ENCODE measurements at regions not wholly inside any gene's neighbourhood (a gene's known extent, or its start where the extent isn't known, plus 50 kb on each side); places are given as distances from the start of the nearest gene placed in this dataset.

DNA sequence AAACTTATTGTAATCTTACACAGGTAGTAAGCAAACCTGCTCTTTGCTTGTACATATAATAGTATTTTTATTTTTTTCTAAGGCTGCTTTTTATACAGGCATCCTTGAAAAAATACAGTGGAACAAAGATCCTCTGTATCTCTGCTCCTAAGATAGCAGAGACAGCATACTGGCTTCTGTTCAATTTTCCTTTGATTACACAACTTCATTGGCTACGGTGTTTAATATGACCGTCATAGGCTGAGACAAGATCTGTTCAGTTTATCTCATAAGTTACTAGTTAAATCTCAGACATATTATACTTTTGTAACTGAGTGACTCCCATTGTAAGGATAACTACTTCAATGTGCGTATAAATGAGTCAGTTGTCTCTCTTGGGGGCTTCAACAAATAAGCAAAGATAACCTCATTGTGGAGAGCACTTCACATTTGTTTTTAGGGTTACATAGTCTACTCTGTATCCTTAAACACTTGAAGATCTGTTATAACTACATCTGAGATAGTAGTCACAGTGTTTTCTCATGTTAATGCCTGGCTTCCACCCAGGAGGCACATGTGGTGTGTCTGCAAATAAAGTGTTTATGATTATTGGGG, 166.1 kb downstream of the KDM5D start:
- no peaks in the 10 kb centered on the region for H3K27me3 ChIP-seq (replicated peaks; ENCODE audit: insufficient read depth)
- TF ChIP-seq POLR2A (IDR thresholded peaks at IDR 0.05) (no peak), POLR2AphosphoS5 (IDR thresholded peaks at IDR 0.05) (no peak), CTCF (IDR thresholded peaks at IDR 0.05) (no peak)
- H3K9me3 ChIP-seq = no peaks in the 10 kb centered on the region
- H3K4me3 ChIP-seq = no peak overlapping the region
- WGBS = 23% methylated on average over 3 of the region's 3 CpGs
- DNase-seq (ENCODE audit: low spot score) = peak; percentile 8
- intact Hi-C loops (cut with DNase I) = no loop called here
- H3K4me1 ChIP-seq (replicated peaks) = no peaks in the 10 kb centered on the region
- no peak overlapping the region for H3K27ac ChIP-seq
- H3K36me3 ChIP-seq = no peaks in the 10 kb centered on the region

DNA sequence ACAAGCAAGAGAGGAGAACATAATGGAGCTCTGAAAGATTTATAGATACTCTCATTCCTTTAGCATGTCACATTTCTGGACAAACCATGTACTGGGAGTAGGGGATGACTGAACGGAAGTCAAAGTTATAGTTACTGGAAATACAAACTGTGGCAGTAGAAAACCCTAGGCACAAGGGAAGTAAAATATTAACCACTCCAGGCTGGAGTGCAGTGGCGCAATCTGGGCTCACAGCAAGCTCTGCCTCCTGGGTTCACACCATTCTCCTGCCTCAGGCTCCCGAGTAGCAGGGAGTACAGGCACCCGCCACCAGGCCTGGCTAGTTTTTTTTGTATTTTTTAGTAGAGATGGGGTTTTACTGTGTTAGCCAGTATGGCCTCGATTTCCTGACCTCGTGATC, 167.3 kb downstream of the KDM5D start:
- 84% methylated on average over 6 of the region's 6 CpGs for WGBS
- intact Hi-C loops (cut with DNase I) = no loop called here
- H3K9me3 ChIP-seq = no peaks in the 10 kb centered on the region

GRCh38 chrY:19574939-19575338, 169.6 kb downstream of the KDM5D start:
- intact Hi-C loops (cut with DNase I) = no loop called here
- H3K9me3 ChIP-seq = no peaks in the 10 kb centered on the region
- no peaks in the 10 kb centered on the region for H3K27me3 ChIP-seq (replicated peaks; ENCODE audit: insufficient read depth)
- H3K4me1 ChIP-seq (replicated peaks) = no peaks in the 10 kb centered on the region
- no peak for TF ChIP-seq CTCF (IDR thresholded peaks at IDR 0.05)
- TF ChIP-seq POLR2A (IDR thresholded peaks at IDR 0.05) = no peak
- TF ChIP-seq POLR2AphosphoS5 (IDR thresholded peaks at IDR 0.05) = no peak
- H3K36me3 ChIP-seq = no peaks in the 10 kb centered on the region
- H3K27ac ChIP-seq = no peak overlapping the region
- H3K4me3 ChIP-seq = no peak overlapping the region
- no peak for DNase-seq (ENCODE audit: low spot score)

More for the DNA sequence above, 167.3 kb downstream of the KDM5D start:
- no peak overlapping the region for H3K27ac ChIP-seq
- no peak for TF ChIP-seq POLR2AphosphoS5 (IDR thresholded peaks at IDR 0.05)
- TF ChIP-seq CTCF (IDR thresholded peaks at IDR 0.05) = no peak
- H3K4me3 ChIP-seq = no peak overlapping the region
- DNase-seq (ENCODE audit: low spot score) = no peak
- no peaks in the 10 kb centered on the region for H3K27me3 ChIP-seq (replicated peaks; ENCODE audit: insufficient read depth)
- no peaks in the 10 kb centered on the region for H3K4me1 ChIP-seq (replicated peaks)
- H3K36me3 ChIP-seq = no peaks in the 10 kb centered on the region

DNA sequence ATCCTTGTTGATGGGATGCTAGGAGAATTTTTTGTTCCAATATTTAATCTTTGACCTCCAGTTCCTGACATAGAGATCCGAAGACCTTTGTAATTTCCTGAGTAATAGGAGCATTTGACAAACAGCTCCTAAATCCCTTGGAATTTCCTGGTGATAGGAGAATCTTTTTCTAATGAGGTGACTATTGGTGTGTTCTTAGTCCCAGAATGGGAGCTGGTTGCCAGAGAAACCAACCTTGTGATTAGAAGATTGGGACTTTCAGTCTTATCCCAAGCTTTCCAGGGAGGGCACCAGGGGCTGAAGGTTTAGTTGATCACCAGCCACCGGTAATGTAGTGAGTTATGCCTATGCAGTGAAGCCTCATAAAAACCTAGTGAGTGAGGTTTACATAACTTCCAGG, 170.9 kb downstream of the KDM5D start:
- H3K27ac ChIP-seq = no peak overlapping the region
- intact Hi-C loops (cut with DNase I) = no loop called here
- DNase-seq (ENCODE audit: low spot score) = no peak
- TF ChIP-seq POLR2AphosphoS5 (IDR thresholded peaks at IDR 0.05) = no peak
- no peak for TF ChIP-seq CTCF (IDR thresholded peaks at IDR 0.05)
- no peak for TF ChIP-seq POLR2A (IDR thresholded peaks at IDR 0.05)
- H3K27me3 ChIP-seq (replicated peaks; ENCODE audit: insufficient read depth) = no peaks in the 10 kb centered on the region
- H3K4me1 ChIP-seq (replicated peaks) = no peaks in the 10 kb centered on the region
- no peak overlapping the region for H3K4me3 ChIP-seq
- H3K36me3 ChIP-seq = no peaks in the 10 kb centered on the region
- no peaks in the 10 kb centered on the region for H3K9me3 ChIP-seq
- 73% methylated on average over 2 of the region's 2 CpGs for WGBS

DNA sequence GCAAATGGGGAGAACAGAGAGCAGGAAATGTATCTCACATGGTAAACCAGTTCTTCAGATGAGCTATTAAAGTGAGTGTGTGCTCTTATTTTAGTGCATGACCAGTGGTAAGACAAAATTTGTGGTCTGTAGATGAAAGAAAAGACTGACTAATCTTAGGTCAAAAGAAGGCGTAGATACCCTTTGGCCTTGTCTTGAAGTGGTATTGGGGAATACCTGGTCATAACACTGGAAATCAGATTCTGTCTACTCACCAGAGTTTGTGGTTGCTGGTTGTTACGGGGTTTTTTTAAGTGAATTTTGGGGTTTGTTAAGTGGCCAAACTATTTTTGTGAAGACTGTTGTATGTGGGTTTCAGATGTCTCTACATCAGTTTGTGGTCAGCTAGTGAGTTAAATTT, 173.5 kb downstream of the KDM5D start:
- intact Hi-C loops (cut with DNase I) = no loop called here
- DNase-seq (ENCODE audit: low spot score) = no peak
- Histone ChIP-seq H3K27ac (no peak overlapping the region), H3K4me1 (replicated peaks) (no peaks in the 10 kb centered on the region), H3K9me3 (no peaks in the 10 kb centered on the region), H3K4me3 (no peak overlapping the region), H3K27me3 (replicated peaks; ENCODE audit: insufficient read depth) (no peaks in the 10 kb centered on the region), H3K36me3 (no peaks in the 10 kb centered on the region)
- TF ChIP-seq CTCF (IDR thresholded peaks at IDR 0.05) = no peak
- no peak for TF ChIP-seq POLR2AphosphoS5 (IDR thresholded peaks at IDR 0.05)
- no peak for TF ChIP-seq POLR2A (IDR thresholded peaks at IDR 0.05)
- 85% methylated on average over 2 of the region's 2 CpGs for WGBS
